ENCODE measurements at regions not wholly inside any gene's neighbourhood (a gene's known extent, or its start where the extent isn't known, plus 50 kb on each side); places are given as distances from the start of the nearest gene placed in this dataset.

GRCh38 chr22:27489178-27489675, 312.3 kb downstream of the MN1 start:
- Histone ChIP-seq H3K27ac (peak overlapping the region in 2 of 4 donors; percentile 7 to 16), H3K9me3 (no peaks in the 10 kb centered on the region), H3K4me3 (no peak overlapping the region), H3K27me3 (peaks cover 0 to 7% (median 2%) of the 10 kb centered on the region in 3 donors), H3K36me3 (no peaks in the 10 kb centered on the region), H3K4me1 (peaks cover 0 to 6% of the 10 kb centered on the region in 2 donors)
- no peak for TF ChIP-seq CTCF (IDR thresholded peaks at IDR 0.05 in 4 of 5, conservative IDR thresholded peaks at IDR 0.05 in 1 of 5)
- no peak for TF ChIP-seq POLR2A (IDR thresholded peaks at IDR 0.05)
- in situ Hi-C loops (cut with MboI; ENCODE audit: low sequenced_read_pairs in 4 of 4) (no loop called here), intact Hi-C loops (cut with DNase I; ENCODE audit: low total_unique reads) (loop anchor here (5.0 kb wide), 1 partner anchor 313 kb away; the partner anchor contains the start of gene MN1)
- DNase-seq: no peak
- no peak for ATAC-seq

GRCh38 chr22:27490080-27490479, 311.5 kb downstream of the MN1 start:
- DNase-seq: no peak
- peaks cover 0 to 6% (median 2%) of the 10 kb centered on the region in 3 donors for H3K27me3 ChIP-seq
- intact Hi-C loops (cut with DNase I; ENCODE audit: low total_unique reads) (no loop called here), in situ Hi-C loops (cut with MboI; ENCODE audit: low sequenced_read_pairs in 4 of 4) (no loop called here)
- ATAC-seq: no peak
- H3K27ac ChIP-seq: peak overlapping the region in 1 of 4 donors; percentile 4
- H3K4me3 ChIP-seq: no peak overlapping the region
- TF ChIP-seq CTCF (IDR thresholded peaks at IDR 0.05 in 4 of 5, conservative IDR thresholded peaks at IDR 0.05 in 1 of 5) (no peak), POLR2A (IDR thresholded peaks at IDR 0.05) (no peak)
- no peaks in the 10 kb centered on the region for H3K9me3 ChIP-seq
- H3K36me3 ChIP-seq: no peaks in the 10 kb centered on the region
- H3K4me1 ChIP-seq: peaks cover 0 to 6% of the 10 kb centered on the region in 2 donors

GRCh38 chr22:27491888-27492287, 309.7 kb downstream of the MN1 start:
- ATAC-seq (no peak), DNase-seq (no peak)
- intact Hi-C loops (cut with DNase I; ENCODE audit: low total_unique reads) (no loop called here), in situ Hi-C loops (cut with MboI; ENCODE audit: low sequenced_read_pairs in 4 of 4) (no loop called here)
- no peaks in the 10 kb centered on the region for H3K9me3 ChIP-seq
- no peak overlapping the region for H3K27ac ChIP-seq
- H3K36me3 ChIP-seq: no peaks in the 10 kb centered on the region
- H3K4me3 ChIP-seq: no peak overlapping the region
- TF ChIP-seq CTCF (IDR thresholded peaks at IDR 0.05 in 4 of 5, conservative IDR thresholded peaks at IDR 0.05 in 1 of 5) (no peak), POLR2A (IDR thresholded peaks at IDR 0.05) (no peak)
- H3K27me3 ChIP-seq: no peaks in the 10 kb centered on the region
- peaks cover 0 to 6% of the 10 kb centered on the region in 2 donors for H3K4me1 ChIP-seq

GRCh38 chr22:27492566-27493201, 308.9 kb downstream of the MN1 start:
- Histone ChIP-seq H3K27ac (no peak overlapping the region), H3K36me3 (no peaks in the 10 kb centered on the region), H3K9me3 (no peaks in the 10 kb centered on the region), H3K4me1 (peaks cover 0 to 6% of the 10 kb centered on the region in 2 donors), H3K27me3 (no peaks in the 10 kb centered on the region), H3K4me3 (no peak overlapping the region)
- no peak for TF ChIP-seq POLR2A (IDR thresholded peaks at IDR 0.05)
- TF ChIP-seq CTCF (IDR thresholded peaks at IDR 0.05 in 4 of 5, conservative IDR thresholded peaks at IDR 0.05 in 1 of 5): no peak
- ATAC-seq (no peak), DNase-seq (no peak)
- in situ Hi-C loops (cut with MboI; ENCODE audit: low sequenced_read_pairs in 4 of 4): no loop called here
- intact Hi-C loops (cut with DNase I; ENCODE audit: low total_unique reads): no loop called here

Data from gastrocnemius medialis (tissue), 4 donors.